ENCODE measurements at regions not wholly inside any gene's neighbourhood (a gene's known extent, or its start where the extent isn't known, plus 50 kb on each side); places are given as distances from the start of the nearest gene placed in this dataset.

DNA sequence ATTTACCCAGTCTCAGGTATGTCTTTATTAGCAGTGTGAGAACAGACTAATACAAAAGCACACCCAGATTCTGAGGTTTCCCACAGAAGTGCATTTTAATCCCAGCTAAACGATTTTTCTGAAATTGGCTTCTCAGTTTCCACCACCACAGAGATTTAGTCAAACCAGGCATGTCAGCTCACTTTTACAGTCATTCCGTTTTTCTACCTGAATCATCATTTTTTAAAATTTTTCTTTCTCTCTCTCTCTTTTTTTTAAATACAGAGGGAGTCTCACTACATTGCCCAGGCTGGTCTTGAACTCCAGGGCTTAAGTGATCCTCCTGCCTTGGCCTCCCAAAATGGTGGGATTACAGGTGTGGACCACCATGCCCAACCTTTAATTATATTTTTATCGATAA is 389.1 kb downstream of the HAPSTR1 start:
- Histone ChIP-seq H3K4me1 (ENCODE audit: control insufficient read depth, insufficient read depth, low read length) (no peaks in the 10 kb centered on the region), H3K4me3 (ENCODE audit: low read length) (no peak overlapping the region), H3K9me3 (ENCODE audit: control insufficient read depth, low read length) (no peaks in the 10 kb centered on the region), H3K27ac (ENCODE audit: low read length) (no peak overlapping the region), H3K27me3 (ENCODE audit: control insufficient read depth, insufficient read depth) (no peaks in the 10 kb centered on the region)
- intact Hi-C loops (cut with DNase I) = no loop called here
- DNase-seq (no peak), ATAC-seq (no peak)
- WGBS = 89% methylated on average over 3 of the region's 3 CpGs

DNA sequence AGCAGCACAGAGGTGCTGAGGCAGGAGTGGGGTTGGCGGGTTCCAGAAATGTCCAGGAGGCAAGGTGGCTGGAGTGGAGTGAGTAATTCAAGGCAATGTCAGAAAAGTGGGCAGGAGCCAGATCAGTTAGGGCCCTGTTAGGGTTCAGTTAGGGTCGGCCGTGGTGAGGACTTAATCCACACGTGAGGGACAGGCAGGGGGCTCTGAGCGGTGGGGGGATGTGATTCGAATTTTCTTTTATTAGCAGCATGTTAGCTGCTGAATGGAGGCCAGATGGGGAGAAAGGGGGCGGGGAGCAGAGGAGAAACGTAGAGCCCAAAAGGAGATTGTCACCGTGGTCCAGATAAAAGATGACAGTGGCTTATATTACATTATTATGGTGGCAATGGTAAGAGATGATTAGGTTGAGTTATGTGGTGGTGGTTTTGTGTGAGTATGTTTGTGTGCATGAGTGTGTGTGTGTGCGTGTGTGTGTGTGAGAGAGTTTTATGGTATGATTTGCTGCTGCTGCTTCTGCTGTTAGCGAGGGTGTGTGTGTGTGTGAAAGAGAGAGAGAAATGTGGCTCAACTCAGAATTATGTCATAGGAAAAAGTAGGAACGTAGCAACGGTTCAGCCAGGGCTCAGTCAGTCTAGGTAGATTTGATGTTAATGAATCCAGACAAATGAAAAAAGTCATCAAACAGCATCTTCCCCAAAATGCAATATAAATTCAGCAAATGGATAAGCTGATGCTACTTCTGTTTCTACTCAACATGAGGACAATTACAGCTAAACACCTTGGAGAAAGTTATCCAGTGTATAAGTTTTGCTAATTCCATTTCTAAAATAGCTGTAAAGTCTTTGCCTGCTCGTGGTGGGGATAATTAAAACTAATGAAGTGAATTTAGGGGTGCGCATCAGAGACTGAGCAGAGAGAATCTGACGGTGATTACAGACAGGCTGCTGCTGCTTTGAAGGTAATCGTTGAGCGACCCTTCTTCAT is 390.6 kb downstream of the HAPSTR1 start:
- no peak overlapping the region for H3K4me3 ChIP-seq (ENCODE audit: low read length)
- no peaks in the 10 kb centered on the region for H3K4me1 ChIP-seq (ENCODE audit: control insufficient read depth, insufficient read depth, low read length)
- DNase-seq = no peak
- H3K27me3 ChIP-seq (ENCODE audit: control insufficient read depth, insufficient read depth) = no peaks in the 10 kb centered on the region
- H3K27ac ChIP-seq (ENCODE audit: low read length) = no peak overlapping the region
- H3K9me3 ChIP-seq (ENCODE audit: control insufficient read depth, low read length) = no peaks in the 10 kb centered on the region
- intact Hi-C loops (cut with DNase I) = no loop called here
- ATAC-seq = no peak
- WGBS = 54% methylated on average over 18 of the region's 18 CpGs

DNA sequence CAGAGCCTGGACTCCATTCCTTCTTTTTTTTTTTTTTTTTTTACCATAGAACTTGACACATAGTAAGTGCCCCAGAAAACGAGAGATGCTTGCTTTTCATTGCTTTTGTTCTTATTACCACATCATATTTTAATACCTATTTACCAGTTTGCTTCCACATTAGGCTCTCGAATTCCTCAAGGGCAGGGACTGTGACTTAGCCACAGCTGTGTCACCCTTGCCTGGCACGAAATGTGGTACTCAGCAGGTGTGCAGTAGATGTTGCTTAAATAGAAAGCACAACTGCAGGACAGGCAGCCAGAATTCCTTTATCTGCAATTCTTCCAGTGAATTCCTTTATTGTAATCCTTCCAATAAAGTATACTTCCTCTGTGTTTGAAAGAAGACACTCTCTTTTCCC is 393.0 kb downstream of the HAPSTR1 start:
- Histone ChIP-seq H3K27ac (ENCODE audit: low read length) (no peak overlapping the region), H3K9me3 (ENCODE audit: control insufficient read depth, low read length) (no peaks in the 10 kb centered on the region), H3K27me3 (ENCODE audit: control insufficient read depth, insufficient read depth) (no peaks in the 10 kb centered on the region), H3K4me3 (ENCODE audit: low read length) (no peak overlapping the region), H3K4me1 (ENCODE audit: control insufficient read depth, insufficient read depth, low read length) (no peaks in the 10 kb centered on the region)
- intact Hi-C loops (cut with DNase I) = no loop called here
- WGBS = 68% methylated on average over 3 of the region's 3 CpGs
- ATAC-seq = no peak
- DNase-seq = no peak

DNA sequence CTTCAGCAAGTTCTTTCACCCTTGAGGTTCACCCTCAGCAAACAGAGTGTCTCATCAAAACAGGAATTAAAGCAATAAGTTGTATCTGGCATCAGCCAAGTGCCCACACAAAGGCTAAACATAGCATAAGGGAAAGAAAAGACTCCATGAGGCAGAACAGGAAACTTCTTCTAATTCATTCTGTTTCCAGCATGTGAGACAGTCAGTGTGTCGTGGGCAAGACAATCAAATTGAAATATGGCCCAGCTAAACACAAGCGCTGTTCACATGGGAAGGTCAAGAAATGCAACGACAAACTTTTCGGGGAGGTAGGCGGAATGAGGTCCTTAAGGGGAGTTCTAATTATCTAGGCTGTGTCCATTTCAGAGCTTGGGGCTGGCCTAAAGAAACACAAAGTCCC is 393.4 kb downstream of the HAPSTR1 start:
- H3K4me3 ChIP-seq (ENCODE audit: low read length) = no peak overlapping the region
- no peak overlapping the region for H3K27ac ChIP-seq (ENCODE audit: low read length)
- WGBS = 68% methylated on average over 5 of the region's 5 CpGs
- no peaks in the 10 kb centered on the region for H3K9me3 ChIP-seq (ENCODE audit: control insufficient read depth, low read length)
- ATAC-seq = no peak
- no peaks in the 10 kb centered on the region for H3K4me1 ChIP-seq (ENCODE audit: control insufficient read depth, insufficient read depth, low read length)
- no peak for DNase-seq
- intact Hi-C loops (cut with DNase I) = no loop called here
- H3K27me3 ChIP-seq (ENCODE audit: control insufficient read depth, insufficient read depth) = no peaks in the 10 kb centered on the region

DNA sequence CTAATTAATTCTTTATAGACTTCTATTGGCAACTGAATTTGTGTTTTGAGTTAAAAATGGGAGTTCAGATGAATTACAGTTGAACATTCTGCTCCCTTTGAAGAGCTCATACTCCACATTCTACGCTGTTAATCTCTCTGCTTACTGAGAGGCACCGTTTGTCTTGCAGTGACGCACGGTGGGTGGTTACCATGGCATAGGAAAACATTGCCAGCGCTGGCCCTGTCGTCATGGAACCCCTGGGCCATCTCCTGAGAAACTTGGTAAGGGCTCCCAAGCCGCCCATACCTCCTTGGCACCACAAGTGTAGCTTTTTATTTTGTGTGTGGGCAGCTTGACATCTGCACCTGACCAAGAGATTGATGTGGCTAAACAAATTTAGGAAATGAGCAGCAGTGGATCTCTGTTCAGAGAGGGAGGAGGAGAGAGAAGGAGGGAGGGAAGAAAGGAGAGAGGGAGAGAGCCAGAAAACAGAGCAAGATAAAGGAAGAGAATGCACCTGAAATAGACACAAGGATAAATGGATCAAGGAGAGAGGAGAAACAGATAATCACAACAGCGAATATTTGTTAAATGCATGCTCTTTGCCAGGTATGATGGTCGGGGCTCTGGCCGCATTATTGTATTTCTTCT is 398.5 kb downstream of the HAPSTR1 start:
- Histone ChIP-seq H3K4me1 (ENCODE audit: control insufficient read depth, insufficient read depth, low read length) (no peaks in the 10 kb centered on the region), H3K27me3 (ENCODE audit: control insufficient read depth, insufficient read depth) (no peaks in the 10 kb centered on the region), H3K9me3 (ENCODE audit: control insufficient read depth, low read length) (no peaks in the 10 kb centered on the region), H3K27ac (ENCODE audit: low read length) (no peak overlapping the region), H3K4me3 (ENCODE audit: low read length) (no peak overlapping the region)
- intact Hi-C loops (cut with DNase I) = no loop called here
- WGBS = 43% methylated on average over 10 of the region's 10 CpGs
- ATAC-seq = peak; percentile 90 to 93
- DNase-seq = peak; percentile 59 to 72 (median 68)

DNA sequence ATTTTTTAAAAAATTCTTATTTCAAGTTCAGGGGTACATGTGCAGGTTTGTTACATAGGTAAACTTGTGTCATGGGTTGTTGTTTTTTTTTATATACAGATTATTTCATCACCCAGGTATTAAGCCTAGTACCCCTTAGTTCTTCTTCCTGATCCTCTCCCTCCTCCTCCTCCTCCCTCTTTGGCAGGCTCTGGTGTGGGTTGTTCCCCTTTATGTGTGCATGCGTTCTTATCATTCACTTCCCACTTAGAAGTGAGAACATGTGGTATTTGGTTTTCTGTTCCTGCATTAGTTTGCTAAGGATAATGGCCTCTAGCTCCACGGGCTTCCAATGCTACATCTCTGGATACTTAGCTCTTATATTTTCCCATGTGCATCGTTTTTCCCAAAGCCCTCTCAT is 404.4 kb downstream of the HAPSTR1 start:
- Histone ChIP-seq H3K4me1 (ENCODE audit: control insufficient read depth, insufficient read depth, low read length) (no peaks in the 10 kb centered on the region), H3K27ac (ENCODE audit: low read length) (no peak overlapping the region), H3K9me3 (ENCODE audit: control insufficient read depth, low read length) (no peaks in the 10 kb centered on the region), H3K4me3 (ENCODE audit: low read length) (no peak overlapping the region), H3K27me3 (ENCODE audit: control insufficient read depth, insufficient read depth) (no peaks in the 10 kb centered on the region)
- 29% methylated on average over 3 of the region's 3 CpGs for WGBS
- DNase-seq = no peak
- intact Hi-C loops (cut with DNase I) = no loop called here
- no peak for ATAC-seq

DNA sequence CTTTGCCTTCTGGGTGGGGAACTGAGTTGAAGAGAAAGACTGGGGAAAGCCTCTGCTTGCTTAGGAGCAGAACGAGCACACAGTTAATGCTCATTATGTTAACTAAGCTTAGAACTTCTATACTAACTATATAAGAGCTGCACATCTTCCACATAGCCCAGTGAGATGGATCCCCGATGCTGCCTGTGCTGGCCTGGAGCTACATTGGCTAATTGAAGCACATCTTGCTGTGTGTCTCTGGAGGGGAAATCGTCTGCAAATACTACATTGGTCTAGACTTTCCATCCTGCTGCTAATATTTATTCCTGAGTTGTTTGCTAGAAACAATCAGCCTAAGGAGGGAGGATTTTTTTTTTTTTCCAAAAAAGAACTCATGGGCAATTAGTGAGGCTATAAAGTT is 406.3 kb downstream of the HAPSTR1 start:
- H3K4me3 ChIP-seq (ENCODE audit: low read length) = no peak overlapping the region
- H3K27ac ChIP-seq (ENCODE audit: low read length) = no peak overlapping the region
- H3K27me3 ChIP-seq (ENCODE audit: control insufficient read depth, insufficient read depth) = no peaks in the 10 kb centered on the region
- no peaks in the 10 kb centered on the region for H3K9me3 ChIP-seq (ENCODE audit: control insufficient read depth, low read length)
- WGBS = 67% methylated on average over 3 of the region's 3 CpGs
- ATAC-seq (no peak), DNase-seq (no peak)
- H3K4me1 ChIP-seq (ENCODE audit: control insufficient read depth, insufficient read depth, low read length) = no peaks in the 10 kb centered on the region
- intact Hi-C loops (cut with DNase I) = no loop called here

DNA sequence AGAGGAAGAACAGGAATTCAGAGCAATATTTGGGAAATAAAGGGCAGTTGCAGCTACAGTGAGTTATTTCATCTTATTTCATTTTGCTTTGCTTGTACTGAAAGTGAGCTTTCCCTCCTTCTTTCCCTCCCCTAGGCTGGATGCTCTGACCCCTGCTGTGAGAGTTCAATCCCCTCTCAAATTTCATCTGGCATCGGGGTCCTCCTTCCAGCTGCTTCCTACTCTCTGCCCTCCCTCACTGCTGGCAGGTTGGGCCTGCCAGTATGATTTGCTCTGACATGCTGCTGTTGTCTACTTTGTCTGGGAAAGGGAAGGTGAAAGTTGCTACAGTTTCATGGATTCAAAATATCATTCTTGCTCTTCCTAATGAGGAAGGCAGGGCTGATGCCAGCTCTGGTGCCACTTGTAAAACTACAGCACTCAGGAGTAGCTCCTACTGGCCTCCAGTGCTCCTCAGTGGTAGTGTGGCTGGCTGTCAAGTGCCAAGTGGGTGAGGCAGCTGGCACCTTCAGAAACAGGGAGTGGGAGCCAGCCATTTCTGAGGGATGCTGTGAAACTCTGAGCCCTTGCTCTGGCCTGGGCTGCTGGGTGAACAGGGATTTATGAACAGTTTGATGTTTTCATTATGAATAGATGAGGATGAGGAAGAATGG is 408.6 kb downstream of the HAPSTR1 start:
- intact Hi-C loops (cut with DNase I) = no loop called here
- DNase-seq (peak; percentile 22 to 60 (median 57)), ATAC-seq (peak; percentile 51 to 64)

DNA sequence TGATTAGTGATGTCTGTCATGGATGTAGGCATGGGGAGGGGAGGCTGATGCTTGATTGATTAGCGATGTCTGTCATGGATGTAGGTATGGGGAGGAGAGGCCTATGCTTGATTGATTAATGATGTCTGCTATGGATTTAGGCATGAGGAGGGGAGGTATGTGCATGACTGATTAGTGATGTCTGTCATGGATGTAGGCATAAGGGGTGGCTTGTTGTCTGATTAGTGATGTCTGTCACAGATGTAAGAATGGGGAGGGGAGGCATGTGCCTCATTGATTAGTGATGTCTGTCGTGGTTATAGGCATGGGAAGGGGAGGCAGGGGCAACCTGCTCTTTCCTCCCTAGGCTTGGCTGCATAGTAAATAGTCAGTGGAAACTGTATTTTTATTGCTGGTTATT is 409.4 kb downstream of the HAPSTR1 start:
- intact Hi-C loops (cut with DNase I) = no loop called here
- no peak for ATAC-seq

More for the DNA sequence above, 408.6 kb downstream of the HAPSTR1 start:
- Histone ChIP-seq H3K4me3 (ENCODE audit: low read length) (no peak overlapping the region), H3K27ac (ENCODE audit: low read length) (no peak overlapping the region), H3K27me3 (ENCODE audit: control insufficient read depth, insufficient read depth) (no peaks in the 10 kb centered on the region), H3K4me1 (ENCODE audit: control insufficient read depth, insufficient read depth, low read length) (no peaks in the 10 kb centered on the region), H3K9me3 (ENCODE audit: control insufficient read depth, low read length) (no peaks in the 10 kb centered on the region)
- 13% methylated on average over 1 of the region's 1 CpG for WGBS

DNA sequence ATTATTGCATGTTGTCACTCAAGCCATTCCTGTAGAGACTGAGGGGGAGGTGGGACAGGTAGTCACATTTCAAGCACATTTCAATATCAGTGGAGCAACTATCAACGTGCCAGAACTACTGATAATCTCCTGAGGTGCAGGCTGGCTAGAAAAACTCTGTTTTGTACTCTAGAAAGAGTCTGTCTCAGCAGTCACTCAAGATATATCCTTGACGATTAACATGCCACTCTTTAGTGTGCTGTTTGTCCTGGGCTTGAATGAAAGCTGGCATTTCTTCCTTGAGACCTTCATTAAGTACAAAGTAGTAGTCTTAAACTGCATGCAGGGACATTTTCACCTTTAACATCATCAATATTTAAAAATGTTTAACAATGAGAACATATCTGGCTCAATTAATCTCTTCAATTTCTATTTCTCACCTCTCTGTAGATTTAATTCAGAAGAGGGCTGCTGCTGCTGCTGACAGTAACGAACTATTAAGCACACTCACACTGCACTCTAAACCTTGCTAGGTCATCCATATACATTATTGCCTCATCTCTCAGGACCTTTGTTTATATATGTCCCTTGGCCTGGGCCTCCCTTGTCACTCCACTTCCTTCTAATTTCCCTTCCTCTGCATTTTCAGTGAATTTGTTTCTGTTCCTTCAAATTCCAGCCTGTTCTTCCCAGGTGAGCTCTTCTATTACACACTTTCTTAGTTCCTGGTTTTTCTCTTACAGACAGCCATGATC is 412.0 kb downstream of the HAPSTR1 start:
- no peak for DNase-seq
- H3K27ac ChIP-seq (ENCODE audit: low read length) = no peak overlapping the region
- no peaks in the 10 kb centered on the region for H3K27me3 ChIP-seq (ENCODE audit: control insufficient read depth, insufficient read depth)
- H3K4me3 ChIP-seq (ENCODE audit: low read length) = no peak overlapping the region
- no peaks in the 10 kb centered on the region for H3K4me1 ChIP-seq (ENCODE audit: control insufficient read depth, insufficient read depth, low read length)
- ATAC-seq = no peak
- intact Hi-C loops (cut with DNase I) = no loop called here
- 34% methylated on average over 3 of the region's 3 CpGs for WGBS
- no peaks in the 10 kb centered on the region for H3K9me3 ChIP-seq (ENCODE audit: control insufficient read depth, low read length)

More for the DNA sequence above, 409.4 kb downstream of the HAPSTR1 start:
- H3K9me3 ChIP-seq (ENCODE audit: control insufficient read depth, low read length) = no peaks in the 10 kb centered on the region
- no peak for DNase-seq
- H3K4me3 ChIP-seq (ENCODE audit: low read length) = no peak overlapping the region
- no peaks in the 10 kb centered on the region for H3K27me3 ChIP-seq (ENCODE audit: control insufficient read depth, insufficient read depth)
- H3K27ac ChIP-seq (ENCODE audit: low read length) = no peak overlapping the region
- WGBS = 78% methylated on average over 2 of the region's 2 CpGs
- H3K4me1 ChIP-seq (ENCODE audit: control insufficient read depth, insufficient read depth, low read length) = no peaks in the 10 kb centered on the region
